Stimulated activated naive CD8-positive, alpha-beta T cell treated with anti-CD3 and anti-CD28 coated beads, Interleukin-15, amount 100 ng/mL, for 72 hours (primary cell): ENCODE measurements at regions not wholly inside any gene's neighbourhood (a gene's known extent, or its start where the extent isn't known, plus 50 kb on each side); places are given as distances from the start of the nearest gene placed in this dataset.
A peak's percentile ranks its signal among the peaks of the same experiment; 100 is the strongest.

Experiments
- ATAC-seq: fragments of 150-1000 bp; cut with Tn5 transposase; 2 replicates; pipeline ENCODE4 v1.10.0; 2021; ENCODE audit warnings: mild to moderate bottlenecking, moderate library complexity
- DNase-seq, 2 donors: peaks; one replicate each; pipeline ENCODE4 v3.0.0; 2021 to 2022
- H3K27ac Mint-ChIP-seq, 2 donors: one replicate each; pipeline ENCODE4 v1.8.0; 2022; ENCODE audit warnings: mild to moderate bottlenecking in 2 of 2, mixed read lengths in 2 of 2, moderate library complexity in 2 of 2
- H3K27me3 Mint-ChIP-seq: one replicate; pipeline ENCODE4 v1.8.0; 2022; ENCODE audit warnings: mixed read lengths
- H3K4me1 Mint-ChIP-seq: one replicate; pipeline ENCODE4 v1.8.0; 2022; ENCODE audit warnings: mild to moderate bottlenecking, mixed read lengths
- H3K4me3 Mint-ChIP-seq, 2 donors: one replicate each; pipeline ENCODE4 v1.8.0; 2022; ENCODE audit warnings: mild to moderate bottlenecking in 2 of 2, mixed read lengths in 2 of 2, moderate library complexity in 1 of 2
- H3K9me3 Mint-ChIP-seq, 2 donors: one replicate each; pipeline ENCODE4 v1.8.0; 2022; ENCODE audit warnings: mixed read lengths in 2 of 2

- Mint-ChIP-seq H3K4me1 (no peaks in the 10 kb centered on the region), H3K27ac (no peak overlapping the region), H3K27me3 (peaks cover 24% of the 10 kb centered on the region), H3K4me3 (no peak overlapping the region), H3K9me3 (no peaks in the 10 kb centered on the region)
- ATAC-seq (no peak), DNase-seq (no peak)
These were observed 304.1 kb downstream of the MCTP2 start for GRCh38 chr15:94535298-94536048.

GRCh38 chr15:94536549-94536948 is 305.2 kb downstream of the MCTP2 start:
- H3K27ac Mint-ChIP-seq = no peak overlapping the region
- ATAC-seq = no peak
- no peaks in the 10 kb centered on the region for H3K4me1 Mint-ChIP-seq
- H3K9me3 Mint-ChIP-seq = no peaks in the 10 kb centered on the region
- H3K4me3 Mint-ChIP-seq = no peak overlapping the region
- H3K27me3 Mint-ChIP-seq = peaks cover 22% of the 10 kb centered on the region
- DNase-seq = no peak

GRCh38 chr15:94538280-94538679 is 306.9 kb downstream of the MCTP2 start:
- DNase-seq (no peak), ATAC-seq (no peak)
- H3K27me3 Mint-ChIP-seq = peaks cover 15% of the 10 kb centered on the region
- H3K27ac Mint-ChIP-seq = no peak overlapping the region
- H3K4me1 Mint-ChIP-seq = no peaks in the 10 kb centered on the region
- no peak overlapping the region for H3K4me3 Mint-ChIP-seq
- H3K9me3 Mint-ChIP-seq = no peaks in the 10 kb centered on the region

GRCh38 chr15:94542391-94542790 is 311.0 kb downstream of the MCTP2 start:
- Mint-ChIP-seq H3K27me3 (peaks cover 15% of the 10 kb centered on the region), H3K27ac (peak overlapping the region in 1 of 2 donors; percentile 67), H3K4me1 (no peaks in the 10 kb centered on the region), H3K9me3 (no peaks in the 10 kb centered on the region), H3K4me3 (no peak overlapping the region)
- no peak for ATAC-seq
- no peak for DNase-seq

GRCh38 chr15:94546808-94547207 is 315.4 kb downstream of the MCTP2 start:
- Mint-ChIP-seq H3K9me3 (no peaks in the 10 kb centered on the region), H3K27me3 (peaks cover 9% of the 10 kb centered on the region), H3K4me1 (no peaks in the 10 kb centered on the region), H3K4me3 (no peak overlapping the region), H3K27ac (no peak overlapping the region)
- DNase-seq (no peak), ATAC-seq (no peak)

- no peak for DNase-seq
- Mint-ChIP-seq H3K9me3 (no peaks in the 10 kb centered on the region), H3K4me1 (no peaks in the 10 kb centered on the region), H3K4me3 (no peak overlapping the region), H3K27ac (no peak overlapping the region), H3K27me3 (peaks cover 18% of the 10 kb centered on the region)
- ATAC-seq = no peak
These were observed 316.4 kb downstream of the MCTP2 start for GRCh38 chr15:94547711-94548110.

- no peak overlapping the region for H3K4me3 Mint-ChIP-seq
- ATAC-seq (no peak), DNase-seq (no peak)
- peaks cover 24% of the 10 kb centered on the region for H3K27me3 Mint-ChIP-seq
- no peaks in the 10 kb centered on the region for H3K4me1 Mint-ChIP-seq
- H3K27ac Mint-ChIP-seq = no peak overlapping the region
- H3K9me3 Mint-ChIP-seq = no peaks in the 10 kb centered on the region
These were observed 324.6 kb downstream of the MCTP2 start for GRCh38 chr15:94555841-94556519.

- DNase-seq (no peak), ATAC-seq (no peak)
- H3K27ac Mint-ChIP-seq = no peak overlapping the region
- no peaks in the 10 kb centered on the region for H3K4me1 Mint-ChIP-seq
- no peaks in the 10 kb centered on the region for H3K9me3 Mint-ChIP-seq
- peaks cover 14% of the 10 kb centered on the region for H3K27me3 Mint-ChIP-seq
- no peak overlapping the region for H3K4me3 Mint-ChIP-seq
These were observed 329.8 kb downstream of the MCTP2 start for GRCh38 chr15:94561036-94561689.

- Mint-ChIP-seq H3K9me3 (no peaks in the 10 kb centered on the region), H3K4me3 (no peak overlapping the region), H3K27ac (no peak overlapping the region), H3K27me3 (peaks cover 14% of the 10 kb centered on the region), H3K4me1 (no peaks in the 10 kb centered on the region)
- DNase-seq (no peak), ATAC-seq (no peak)
These were observed 332.1 kb downstream of the MCTP2 start for GRCh38 chr15:94563456-94563855.

GRCh38 chr15:94576889-94577533 is 345.6 kb downstream of the MCTP2 start:
- peak; percentile 70 for ATAC-seq
- Mint-ChIP-seq H3K4me1 (no peaks in the 10 kb centered on the region), H3K9me3 (no peaks in the 10 kb centered on the region), H3K27ac (no peak overlapping the region), H3K4me3 (no peak overlapping the region), H3K27me3 (peaks cover 60% of the 10 kb centered on the region)
- peak; percentile 36 to 40 for DNase-seq

- no peaks in the 10 kb centered on the region for H3K9me3 Mint-ChIP-seq
- no peak overlapping the region for H3K27ac Mint-ChIP-seq
- ATAC-seq = no peak
- H3K4me1 Mint-ChIP-seq = peaks cover 7% of the 10 kb centered on the region
- peaks cover 75% of the 10 kb centered on the region for H3K27me3 Mint-ChIP-seq
- DNase-seq = no peak
- H3K4me3 Mint-ChIP-seq = no peak overlapping the region
These were observed 347.9 kb downstream of the MCTP2 start for GRCh38 chr15:94579286-94579685.

GRCh38 chr15:94580211-94580885 is 349.0 kb downstream of the MCTP2 start:
- H3K27ac Mint-ChIP-seq = no peak overlapping the region
- H3K4me1 Mint-ChIP-seq = peaks cover 17% of the 10 kb centered on the region
- ATAC-seq = no peak
- peaks cover 84% of the 10 kb centered on the region for H3K27me3 Mint-ChIP-seq
- no peak for DNase-seq
- no peaks in the 10 kb centered on the region for H3K9me3 Mint-ChIP-seq
- no peak overlapping the region for H3K4me3 Mint-ChIP-seq

GRCh38 chr15:94582368-94582767 is 351.0 kb downstream of the MCTP2 start:
- peak; percentile 80 for ATAC-seq
- Mint-ChIP-seq H3K4me1 (peaks cover 24% of the 10 kb centered on the region), H3K27me3 (peaks cover 84% of the 10 kb centered on the region), H3K4me3 (no peak overlapping the region), H3K27ac (no peak overlapping the region), H3K9me3 (no peaks in the 10 kb centered on the region)
- DNase-seq = peak; percentile 24 to 51

GRCh38 chr15:94584833-94585244 is 353.5 kb downstream of the MCTP2 start:
- H3K27ac Mint-ChIP-seq = peak overlapping the region; percentile 11 to 35
- H3K9me3 Mint-ChIP-seq = no peaks in the 10 kb centered on the region
- peak overlapping the region; percentile 78 to 88 for H3K4me3 Mint-ChIP-seq
- H3K27me3 Mint-ChIP-seq = peaks cover 93% of the 10 kb centered on the region
- ATAC-seq (peak; percentile 94), DNase-seq (peak; percentile 50 to 80)
- H3K4me1 Mint-ChIP-seq = peaks cover 24% of the 10 kb centered on the region

GRCh38 chr15:94586099-94586498 is 354.7 kb downstream of the MCTP2 start:
- Mint-ChIP-seq H3K4me3 (peak overlapping the region in 1 of 2 donors; percentile 88), H3K4me1 (peaks cover 24% of the 10 kb centered on the region), H3K27me3 (peaks cover 93% of the 10 kb centered on the region), H3K27ac (peak overlapping the region in 1 of 2 donors; percentile 79), H3K9me3 (no peaks in the 10 kb centered on the region)
- DNase-seq (no peak), ATAC-seq (no peak)
